ENCODE measurements at regions not wholly inside any gene's neighbourhood (a gene's known extent, or its start where the extent isn't known, plus 50 kb on each side); places are given as distances from the start of the nearest gene placed in this dataset.
"Not testable (repeated sequence)": the region's sequence is repeated elsewhere in the genome, so short reads cannot be mapped to it uniquely, and the experiment has no call there.

GRCh38 chrX:3837958-3838643 lies 124.7 kb upstream of the PRKX start:
- no CpG with 5 or more reads among the region's 58 CpGs for WGBS
- not testable (repeated sequence) for H3K36me3 ChIP-seq (ENCODE audit: control insufficient read depth in 1 of 2, insufficient read depth in 2 of 2, low read depth in 1 of 2, low read length in 2 of 2); DNase-seq; H2AK5ac ChIP-seq (ENCODE audit: low read length, severe bottlenecking); H3K27ac ChIP-seq (ENCODE audit: low read length, poor library complexity, severe bottlenecking); H3K4me2 ChIP-seq (ENCODE audit: low read length, poor library complexity, severe bottlenecking); H2BK15ac ChIP-seq (ENCODE audit: low read depth, poor library complexity, severe bottlenecking); H3K79me1 ChIP-seq (replicated peaks; ENCODE audit: low read length, poor library complexity, severe bottlenecking); H2BK12ac ChIP-seq (ENCODE audit: low read length in 2 of 2); H2AFZ ChIP-seq (ENCODE audit: low read depth, low read length); H3K4me1 ChIP-seq (ENCODE audit: control insufficient read depth, insufficient read depth, low read depth, low read length); H3K4me3 ChIP-seq (ENCODE audit: insufficient read depth in 1 of 2, low read depth in 1 of 2, low read length in 2 of 2); H3K4ac ChIP-seq (ENCODE audit: low read depth in 1 of 2, low read length in 2 of 2); H4K91ac ChIP-seq (ENCODE audit: low read length); H3K9me3 ChIP-seq (ENCODE audit: control insufficient read depth, low read length); H2BK120ac ChIP-seq (ENCODE audit: low read depth, low read length); H3K27me3 ChIP-seq (ENCODE audit: control insufficient read depth in 1 of 2, insufficient read depth in 1 of 2, low read length in 2 of 2); H2BK5ac ChIP-seq (ENCODE audit: low read depth, low read length, poor library complexity, severe bottlenecking); H3K14ac ChIP-seq (ENCODE audit: low read length in 2 of 2); H3K23ac ChIP-seq (ENCODE audit: low read length in 2 of 2); H4K8ac ChIP-seq (ENCODE audit: low read length); H3K18ac ChIP-seq (ENCODE audit: low read depth in 1 of 2, low read length in 2 of 2); H3K9ac ChIP-seq (ENCODE audit: low read length)

- H2BK5ac ChIP-seq (ENCODE audit: low read depth, low read length, poor library complexity, severe bottlenecking); H3K79me1 ChIP-seq (replicated peaks; ENCODE audit: low read length, poor library complexity, severe bottlenecking); H2AFZ ChIP-seq (ENCODE audit: low read depth, low read length); H3K27ac ChIP-seq (ENCODE audit: low read length, poor library complexity, severe bottlenecking); H3K4me3 ChIP-seq (ENCODE audit: insufficient read depth in 1 of 2, low read depth in 1 of 2, low read length in 2 of 2); H3K18ac ChIP-seq (ENCODE audit: low read depth in 1 of 2, low read length in 2 of 2); H4K8ac ChIP-seq (ENCODE audit: low read length); H2AK5ac ChIP-seq (ENCODE audit: low read length, severe bottlenecking); H3K4me1 ChIP-seq (ENCODE audit: control insufficient read depth, insufficient read depth, low read depth, low read length); H3K9ac ChIP-seq (ENCODE audit: low read length); H3K23ac ChIP-seq (ENCODE audit: low read length in 2 of 2); H3K27me3 ChIP-seq (ENCODE audit: control insufficient read depth in 1 of 2, insufficient read depth in 1 of 2, low read length in 2 of 2); H4K91ac ChIP-seq (ENCODE audit: low read length); H2BK15ac ChIP-seq (ENCODE audit: low read depth, poor library complexity, severe bottlenecking); H3K4ac ChIP-seq (ENCODE audit: low read depth in 1 of 2, low read length in 2 of 2); H3K36me3 ChIP-seq (ENCODE audit: control insufficient read depth in 1 of 2, insufficient read depth in 2 of 2, low read depth in 1 of 2, low read length in 2 of 2); DNase-seq; H3K9me3 ChIP-seq (ENCODE audit: control insufficient read depth, low read length); H3K4me2 ChIP-seq (ENCODE audit: low read length, poor library complexity, severe bottlenecking); H3K14ac ChIP-seq (ENCODE audit: low read length in 2 of 2); H2BK12ac ChIP-seq (ENCODE audit: low read length in 2 of 2); H2BK120ac ChIP-seq (ENCODE audit: low read depth, low read length): not testable (repeated sequence)
- no CpG with 5 or more reads among the region's 13 CpGs for WGBS
These were observed 123.8 kb upstream of the PRKX start for GRCh38 chrX:3837211-3837610.

- not testable (repeated sequence) for H2BK15ac ChIP-seq (ENCODE audit: low read depth, poor library complexity, severe bottlenecking); H2BK12ac ChIP-seq (ENCODE audit: low read length in 2 of 2); H2AFZ ChIP-seq (ENCODE audit: low read depth, low read length); H3K4me3 ChIP-seq (ENCODE audit: insufficient read depth in 1 of 2, low read depth in 1 of 2, low read length in 2 of 2); H3K23ac ChIP-seq (ENCODE audit: low read length in 2 of 2); H3K4ac ChIP-seq (ENCODE audit: low read depth in 1 of 2, low read length in 2 of 2); H3K79me1 ChIP-seq (replicated peaks; ENCODE audit: low read length, poor library complexity, severe bottlenecking); H3K14ac ChIP-seq (ENCODE audit: low read length in 2 of 2); H2BK120ac ChIP-seq (ENCODE audit: low read depth, low read length); H3K18ac ChIP-seq (ENCODE audit: low read depth in 1 of 2, low read length in 2 of 2); H4K91ac ChIP-seq (ENCODE audit: low read length); DNase-seq; H4K8ac ChIP-seq (ENCODE audit: low read length); H3K9ac ChIP-seq (ENCODE audit: low read length); H2BK5ac ChIP-seq (ENCODE audit: low read depth, low read length, poor library complexity, severe bottlenecking); H3K27ac ChIP-seq (ENCODE audit: low read length, poor library complexity, severe bottlenecking); H3K9me3 ChIP-seq (ENCODE audit: control insufficient read depth, low read length); H3K4me2 ChIP-seq (ENCODE audit: low read length, poor library complexity, severe bottlenecking); H3K36me3 ChIP-seq (ENCODE audit: control insufficient read depth in 1 of 2, insufficient read depth in 2 of 2, low read depth in 1 of 2, low read length in 2 of 2); H2AK5ac ChIP-seq (ENCODE audit: low read length, severe bottlenecking); H3K4me1 ChIP-seq (ENCODE audit: control insufficient read depth, insufficient read depth, low read depth, low read length); H3K27me3 ChIP-seq (ENCODE audit: control insufficient read depth in 1 of 2, insufficient read depth in 1 of 2, low read length in 2 of 2)
- WGBS, result no CpG with 5 or more reads among the region's 11 CpGs
These were observed 120.5 kb upstream of the PRKX start for GRCh38 chrX:3833761-3834542.

GRCh38 chrX:3830020-3830419 lies 116.6 kb upstream of the PRKX start:
- H4K91ac ChIP-seq (ENCODE audit: low read length); H2AFZ ChIP-seq (ENCODE audit: low read depth, low read length); H3K14ac ChIP-seq (ENCODE audit: low read length in 2 of 2); H2BK120ac ChIP-seq (ENCODE audit: low read depth, low read length); H2BK15ac ChIP-seq (ENCODE audit: low read depth, poor library complexity, severe bottlenecking); H3K36me3 ChIP-seq (ENCODE audit: control insufficient read depth in 1 of 2, insufficient read depth in 2 of 2, low read depth in 1 of 2, low read length in 2 of 2); H3K4me1 ChIP-seq (ENCODE audit: control insufficient read depth, insufficient read depth, low read depth, low read length); H3K4me3 ChIP-seq (ENCODE audit: insufficient read depth in 1 of 2, low read depth in 1 of 2, low read length in 2 of 2); H4K8ac ChIP-seq (ENCODE audit: low read length); H3K23ac ChIP-seq (ENCODE audit: low read length in 2 of 2); H2BK5ac ChIP-seq (ENCODE audit: low read depth, low read length, poor library complexity, severe bottlenecking); H3K79me1 ChIP-seq (replicated peaks; ENCODE audit: low read length, poor library complexity, severe bottlenecking); H3K4me2 ChIP-seq (ENCODE audit: low read length, poor library complexity, severe bottlenecking); H3K27me3 ChIP-seq (ENCODE audit: control insufficient read depth in 1 of 2, insufficient read depth in 1 of 2, low read length in 2 of 2); H3K9ac ChIP-seq (ENCODE audit: low read length); DNase-seq; H2BK12ac ChIP-seq (ENCODE audit: low read length in 2 of 2); H2AK5ac ChIP-seq (ENCODE audit: low read length, severe bottlenecking); H3K9me3 ChIP-seq (ENCODE audit: control insufficient read depth, low read length); H3K18ac ChIP-seq (ENCODE audit: low read depth in 1 of 2, low read length in 2 of 2); H3K27ac ChIP-seq (ENCODE audit: low read length, poor library complexity, severe bottlenecking); H3K4ac ChIP-seq (ENCODE audit: low read depth in 1 of 2, low read length in 2 of 2): not testable (repeated sequence)
- no CpG with 5 or more reads among the region's 9 CpGs for WGBS

Data from mesenchymal stem cell (in vitro differentiated cells and primary cell).